Stimulated activated CD4-positive, alpha-beta T cell treated with anti-CD3 and anti-CD28 coated beads, Interleukin-12 subunit alpha, Interleukin-12 subunit beta, amount 100 ng/mL, for 24 hours (primary cell): ENCODE measurements at regions not wholly inside any gene's neighbourhood (a gene's known extent, or its start where the extent isn't known, plus 50 kb on each side); places are given as distances from the start of the nearest gene placed in this dataset.

Experiments used
- DNase-seq, 2 experiments: peaks; one replicate each; pipeline ENCODE4 v3.0.0-alpha.2; 2020; ENCODE audit warnings: low read depth in 2 of 2

DNA sequence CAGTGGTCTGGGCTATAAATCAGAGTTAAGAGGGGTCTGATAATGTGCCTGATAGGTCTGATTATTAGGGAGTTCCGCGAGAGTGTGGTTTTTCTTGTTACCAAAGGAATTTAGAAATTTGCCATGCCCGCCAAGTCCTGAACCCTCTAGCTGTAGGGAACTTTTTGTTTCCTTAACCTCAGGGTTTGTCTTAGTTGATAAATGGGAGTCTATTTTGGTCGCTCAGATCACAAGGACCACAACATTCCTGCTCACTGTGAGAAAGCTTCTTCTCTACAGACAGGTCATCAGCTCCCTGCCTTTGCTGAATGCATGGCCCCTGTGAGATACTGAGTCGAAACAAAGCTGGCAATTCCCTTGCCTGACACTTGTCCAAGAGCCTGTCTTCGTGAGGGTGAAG, 497.8 kb downstream of the HS3ST4 start:
- no peak for DNase-seq

- DNase-seq = no peak
These were observed 502.8 kb downstream of the HS3ST4 start for GRCh38 chr16:26194526-26194925.

GRCh38 chr16:26195225-26195624, 503.5 kb downstream of the HS3ST4 start:
- no peak for DNase-seq

GRCh38 chr16:26196310-26196709, 504.6 kb downstream of the HS3ST4 start:
- DNase-seq = no peak

DNA sequence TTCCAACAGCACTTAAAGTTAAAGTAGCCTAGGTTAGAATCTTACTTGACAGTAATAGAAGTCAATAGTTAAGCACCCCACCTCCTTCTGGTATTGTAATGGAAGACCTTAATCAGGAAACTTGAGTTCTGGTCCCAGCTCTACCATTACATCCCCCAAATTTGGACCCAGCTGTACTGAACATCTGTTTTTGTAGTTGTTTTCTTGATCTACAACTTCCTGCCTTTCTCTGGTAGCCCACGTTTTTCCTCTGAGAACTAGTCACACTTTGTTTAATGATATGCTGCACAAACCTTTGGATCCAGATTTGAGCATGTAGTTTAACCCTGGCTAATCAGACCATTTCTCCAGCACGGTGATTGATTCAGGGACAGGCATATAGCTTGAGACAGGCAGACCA, 505.0 kb downstream of the HS3ST4 start:
- no peak for DNase-seq

DNA sequence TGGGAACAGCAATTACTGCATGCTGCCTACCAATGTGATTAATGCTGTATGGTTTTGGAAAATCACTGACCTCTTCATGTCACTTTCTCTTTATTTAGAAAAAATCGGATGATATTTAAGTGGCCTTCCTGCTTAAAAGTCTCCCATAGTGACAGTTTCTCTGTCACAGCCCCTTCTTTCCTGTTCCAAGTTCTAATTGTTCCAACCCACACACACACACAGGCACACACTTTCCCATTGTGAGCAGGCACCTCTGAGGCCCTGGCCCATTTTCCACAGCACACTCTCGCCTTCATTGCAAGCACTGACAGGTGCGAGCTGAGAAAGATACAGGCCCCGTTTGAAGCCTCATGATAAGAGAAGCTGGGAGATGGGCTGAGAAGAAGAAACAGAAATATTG, 505.9 kb downstream of the HS3ST4 start:
- DNase-seq = no peak

GRCh38 chr16:26198221-26198620, 506.5 kb downstream of the HS3ST4 start:
- DNase-seq = no peak

DNA sequence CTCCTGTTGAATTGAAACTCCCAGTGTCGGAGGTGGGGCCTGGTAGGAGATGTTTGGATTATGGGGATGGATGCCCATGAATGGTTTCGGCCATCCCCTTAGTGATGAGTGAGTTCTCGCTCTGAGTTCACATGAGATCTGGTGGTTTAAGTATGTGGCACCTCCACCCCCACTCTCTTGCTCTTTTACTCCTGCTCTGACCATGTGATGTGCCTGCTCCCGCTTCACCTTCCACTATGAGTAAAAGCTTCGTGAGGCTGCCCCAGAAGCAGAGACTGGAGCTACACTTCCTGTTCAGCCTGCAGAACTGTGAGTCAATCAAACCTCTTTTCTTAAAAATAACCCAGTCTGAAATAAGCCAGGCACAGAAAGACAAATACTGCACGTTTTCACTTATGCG, 512.4 kb downstream of the HS3ST4 start:
- DNase-seq = no peak

DNA sequence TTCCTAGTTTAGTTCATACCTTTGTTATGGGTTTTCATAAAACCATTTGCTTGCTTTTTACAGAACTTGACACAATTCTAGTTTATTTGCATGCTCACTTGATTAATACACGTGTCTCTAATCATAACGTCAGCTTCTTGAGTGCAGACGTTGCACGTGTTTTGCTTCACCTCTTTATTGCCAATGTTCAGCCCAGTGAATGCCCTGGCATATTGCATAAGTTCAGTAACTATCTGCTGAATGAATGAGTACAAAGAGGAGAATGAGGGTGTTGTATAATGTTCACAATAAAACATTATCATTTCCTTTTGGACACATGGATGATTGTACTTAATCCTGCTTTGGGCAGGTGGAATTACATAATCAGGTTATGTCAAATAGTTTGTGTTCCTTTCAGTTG, 519.8 kb downstream of the HS3ST4 start:
- no peak for DNase-seq

- DNase-seq = no peak
These were observed 520.8 kb downstream of the HS3ST4 start for GRCh38 chr16:26212599-26212998.

- DNase-seq = no peak
These were observed 522.9 kb downstream of the HS3ST4 start for GRCh38 chr16:26214581-26215174.

- no peak for DNase-seq
These were observed 529.1 kb downstream of the HS3ST4 start for GRCh38 chr16:26220894-26221293.

DNA sequence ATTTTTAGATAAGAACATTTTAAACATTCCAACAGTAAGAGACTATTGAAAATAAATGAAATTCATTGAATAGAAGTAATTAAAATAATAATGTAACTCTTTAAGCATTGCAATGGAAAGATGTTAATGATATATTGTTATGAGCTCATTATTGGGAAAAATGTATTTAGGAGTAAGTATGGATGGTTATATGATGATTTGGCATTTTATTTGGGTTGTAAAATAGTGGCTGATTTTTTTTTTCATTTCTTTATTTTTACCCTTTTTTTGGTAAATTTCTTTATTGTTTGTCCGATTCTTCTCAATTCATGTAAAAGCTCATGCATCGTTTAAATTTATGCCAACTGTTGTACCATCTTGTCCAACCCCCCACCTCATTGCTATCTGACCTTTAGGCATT, 539.9 kb downstream of the HS3ST4 start:
- no peak for DNase-seq

DNA sequence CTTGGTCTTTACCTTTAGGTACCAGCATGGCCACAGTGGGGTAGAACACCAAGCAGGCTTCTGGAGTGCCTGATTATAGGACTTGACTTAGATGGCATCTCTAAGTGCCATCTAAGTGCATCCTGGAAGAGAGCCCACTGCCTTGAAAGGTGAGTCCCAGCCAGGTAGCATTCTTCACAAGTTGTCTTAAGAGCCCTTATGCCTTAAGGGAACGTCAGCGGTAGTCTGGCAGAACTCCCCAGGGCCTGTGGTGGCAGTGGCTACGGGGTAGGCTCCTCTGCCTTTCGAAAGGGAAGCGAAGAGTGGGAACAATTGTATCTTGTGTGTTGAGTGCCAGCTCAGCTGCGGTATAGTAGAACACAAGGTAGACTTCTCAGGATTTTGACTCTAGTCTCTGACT, 549.0 kb downstream of the HS3ST4 start:
- no peak for DNase-seq

DNA sequence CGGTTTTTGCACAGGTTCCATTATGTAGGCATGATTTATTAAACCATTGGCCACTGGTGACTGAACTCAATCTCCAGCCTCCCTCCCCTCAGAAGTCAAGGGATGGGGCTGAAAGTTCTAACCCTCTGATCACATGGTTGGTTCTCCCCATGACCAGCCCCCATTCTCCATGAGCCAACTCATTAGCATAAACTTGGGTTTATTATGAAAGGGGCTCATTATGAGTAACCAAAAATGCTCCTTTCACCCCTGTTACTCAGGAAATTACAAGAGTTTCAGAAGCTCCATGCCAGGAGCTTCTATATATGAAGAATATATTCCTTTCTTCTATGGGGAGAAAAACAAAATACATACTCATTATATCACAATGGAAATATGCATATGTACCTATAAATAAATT, 555.3 kb downstream of the HS3ST4 start:
- DNase-seq = no peak

GRCh38 chr16:26252598-26252997, 560.8 kb downstream of the HS3ST4 start:
- DNase-seq = no peak

- no peak for DNase-seq
These were observed 569.9 kb downstream of the HS3ST4 start for GRCh38 chr16:26261621-26262020.

DNA sequence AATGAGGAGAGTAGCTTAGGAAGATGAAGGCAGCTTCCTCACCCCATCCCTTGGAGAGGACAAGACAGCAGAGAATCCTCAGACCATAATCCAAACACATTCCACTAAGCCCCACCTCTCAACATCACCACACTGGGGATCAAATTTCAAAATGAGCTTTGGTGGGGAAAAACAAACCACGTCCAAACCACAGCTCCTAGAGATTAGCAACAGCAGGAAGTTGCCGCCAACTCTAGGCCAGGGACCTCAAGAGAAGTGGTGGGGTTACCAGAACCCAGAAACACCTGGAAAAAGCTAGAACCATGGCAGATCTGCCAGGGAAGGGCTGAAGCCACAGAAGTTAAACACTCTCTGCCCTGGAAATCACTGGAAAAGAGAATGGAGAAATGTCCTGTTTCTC, 571.6 kb downstream of the HS3ST4 start:
- DNase-seq = no peak

GRCh38 chr16:26267641-26268040, 575.9 kb downstream of the HS3ST4 start:
- no peak for DNase-seq

GRCh38 chr16:26269673-26270072, 577.9 kb downstream of the HS3ST4 start:
- DNase-seq = no peak

DNA sequence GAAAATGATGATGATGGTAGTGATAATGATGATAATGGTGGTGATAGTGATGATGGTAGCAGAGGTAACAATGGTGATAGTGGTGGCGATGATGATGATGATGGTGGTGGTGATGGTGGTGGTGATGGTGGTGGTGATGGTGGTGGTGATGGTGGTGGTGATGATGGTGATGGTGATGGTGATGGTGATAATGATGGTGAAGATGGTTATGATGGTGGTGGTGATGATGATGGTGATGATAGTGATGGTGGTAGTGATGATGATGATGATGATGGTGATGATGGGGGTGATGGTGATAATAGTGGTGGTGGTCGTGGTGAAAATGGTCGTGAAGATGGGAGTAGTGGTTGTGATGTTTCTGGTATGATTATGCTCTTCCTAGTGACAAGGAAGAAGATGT, 581.8 kb downstream of the HS3ST4 start:
- DNase-seq = no peak

DNA sequence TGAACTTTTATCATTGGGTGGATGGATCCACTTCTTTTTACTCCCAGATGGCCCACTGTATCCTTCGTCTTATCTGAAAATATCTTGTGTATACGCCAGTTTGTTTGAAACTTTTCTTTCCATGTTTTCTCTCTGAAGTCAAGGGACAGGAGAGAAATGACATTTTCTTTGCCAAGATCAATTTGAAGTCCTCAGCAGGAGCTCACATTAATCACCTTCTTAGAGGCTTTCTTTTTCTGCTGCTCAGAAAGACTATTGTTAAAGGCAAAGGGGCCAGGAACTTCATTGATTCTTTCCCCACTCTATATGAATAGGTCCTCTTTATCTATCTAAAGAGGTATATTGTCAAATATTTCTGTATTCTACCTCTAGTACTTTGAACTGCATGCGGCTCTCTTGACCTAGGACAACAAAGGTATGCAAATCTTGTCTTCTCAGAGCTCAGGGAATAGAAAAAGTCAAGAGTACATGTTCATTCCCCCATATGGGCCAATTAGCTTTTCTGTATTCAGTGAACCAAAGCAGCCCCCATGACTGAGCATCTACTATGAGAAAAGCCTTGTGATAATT, 583.3 kb downstream of the HS3ST4 start:
- DNase-seq = no peak

GRCh38 chr16:26276289-26276688, 584.5 kb downstream of the HS3ST4 start:
- no peak for DNase-seq
